ENCODE measurements at regions not wholly inside any gene's neighbourhood (a gene's known extent, or its start where the extent isn't known, plus 50 kb on each side); places are given as distances from the start of the nearest gene placed in this dataset.

GRCh38 chr21:30986965-30987364, 51.3 kb downstream of the KRTAP19-8 start:
- H3K27me3 Mint-ChIP-seq, result no peaks in the 10 kb centered on the region
- no peak overlapping the region for H3K27ac Mint-ChIP-seq (ENCODE audit: low read depth)
- no peaks in the 10 kb centered on the region for H3K4me1 Mint-ChIP-seq
- H3K4me3 Mint-ChIP-seq, result no peak overlapping the region
- no peaks in the 10 kb centered on the region for H3K36me3 Mint-ChIP-seq (ENCODE audit: insufficient read depth)
- ATAC-seq (replicated peaks; ENCODE audit: extremely low read depth, poor library complexity, severe bottlenecking), result no peak
- no peak for DNase-seq (ENCODE audit: low spot score in 2 of 2)
- no peaks in the 10 kb centered on the region for H3K9me3 Mint-ChIP-seq

DNA sequence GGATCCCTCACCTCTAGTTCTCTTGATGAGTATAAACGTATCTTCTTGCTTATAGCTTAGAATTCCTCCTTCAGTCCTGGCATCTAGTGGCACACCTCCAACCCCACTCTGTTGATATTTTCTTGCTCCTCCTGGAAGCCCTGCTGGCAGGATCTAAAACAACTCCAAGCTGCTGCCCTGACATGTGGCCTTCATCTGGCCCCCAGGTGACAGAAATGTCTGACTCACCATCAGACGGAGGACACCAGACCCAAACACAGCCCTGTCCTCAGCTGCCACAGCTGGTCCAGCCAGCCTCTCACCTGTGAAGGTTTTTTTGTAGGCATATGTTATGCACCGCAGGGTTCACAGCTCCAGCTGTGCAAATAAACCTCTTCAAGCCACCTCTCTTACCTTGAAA, 53.4 kb downstream of the KRTAP19-8 start:
- no peak overlapping the region for H3K4me3 Mint-ChIP-seq
- no peak for ATAC-seq (replicated peaks; ENCODE audit: extremely low read depth, poor library complexity, severe bottlenecking)
- H3K27me3 Mint-ChIP-seq, result no peaks in the 10 kb centered on the region
- H3K4me1 Mint-ChIP-seq, result no peaks in the 10 kb centered on the region
- no peaks in the 10 kb centered on the region for H3K36me3 Mint-ChIP-seq (ENCODE audit: insufficient read depth)
- no peaks in the 10 kb centered on the region for H3K9me3 Mint-ChIP-seq
- DNase-seq (ENCODE audit: low spot score in 2 of 2), result no peak
- no peak overlapping the region for H3K27ac Mint-ChIP-seq (ENCODE audit: low read depth)

DNA sequence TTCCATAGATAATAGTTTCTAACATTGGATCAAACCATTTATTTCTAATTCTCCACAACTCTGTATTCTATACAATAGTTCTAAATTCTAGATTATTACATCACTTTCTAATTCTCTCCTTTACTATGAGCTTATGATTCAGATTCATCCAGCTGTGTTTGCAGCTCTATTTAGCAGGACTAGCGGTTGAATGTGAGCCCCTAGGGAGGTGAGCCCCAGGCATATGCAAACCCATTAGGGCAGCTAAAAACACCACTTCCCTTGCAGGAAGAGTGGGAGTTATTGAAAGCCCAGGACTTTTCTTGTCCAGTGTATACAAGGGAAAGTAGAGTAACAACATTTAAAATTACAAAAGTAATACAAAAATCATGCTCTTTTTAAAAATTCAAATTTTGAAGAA, 56.9 kb downstream of the KRTAP19-8 start:
- no peaks in the 10 kb centered on the region for H3K36me3 Mint-ChIP-seq (ENCODE audit: insufficient read depth)
- ATAC-seq (replicated peaks; ENCODE audit: extremely low read depth, poor library complexity, severe bottlenecking) (no peak), DNase-seq (ENCODE audit: low spot score in 2 of 2) (no peak)
- H3K4me3 Mint-ChIP-seq, result no peak overlapping the region
- H3K27me3 Mint-ChIP-seq, result no peaks in the 10 kb centered on the region
- H3K4me1 Mint-ChIP-seq, result peaks cover 11% of the 10 kb centered on the region
- H3K27ac Mint-ChIP-seq (ENCODE audit: low read depth), result no peak overlapping the region
- peaks cover 5% of the 10 kb centered on the region for H3K9me3 Mint-ChIP-seq

GRCh38 chr21:30979054-30979453, 59.2 kb downstream of the KRTAP19-8 start:
- Mint-ChIP-seq H3K36me3 (ENCODE audit: insufficient read depth) (no peaks in the 10 kb centered on the region), H3K4me3 (peak overlapping the region; percentile 57), H3K9me3 (peaks cover 5% of the 10 kb centered on the region), H3K27ac (ENCODE audit: low read depth) (peak overlapping the region; percentile 88), H3K4me1 (peaks cover 11% of the 10 kb centered on the region), H3K27me3 (peaks cover 5% of the 10 kb centered on the region)
- DNase-seq (ENCODE audit: low spot score in 2 of 2), result no peak
- ATAC-seq (replicated peaks; ENCODE audit: extremely low read depth, poor library complexity, severe bottlenecking), result peak; percentile 28

GRCh38 chr21:30964283-30964682, 74.0 kb downstream of the KRTAP19-8 start:
- ATAC-seq (replicated peaks; ENCODE audit: extremely low read depth, poor library complexity, severe bottlenecking) (no peak), DNase-seq (ENCODE audit: low spot score in 2 of 2) (no peak)
- Mint-ChIP-seq H3K4me3 (no peak overlapping the region), H3K4me1 (no peaks in the 10 kb centered on the region), H3K27me3 (no peaks in the 10 kb centered on the region), H3K9me3 (no peaks in the 10 kb centered on the region), H3K36me3 (ENCODE audit: insufficient read depth) (no peaks in the 10 kb centered on the region), H3K27ac (ENCODE audit: low read depth) (no peak overlapping the region)

GRCh38 chr21:30963502-30963901, 74.8 kb downstream of the KRTAP19-8 start:
- no peaks in the 10 kb centered on the region for H3K36me3 Mint-ChIP-seq (ENCODE audit: insufficient read depth)
- no peak overlapping the region for H3K4me3 Mint-ChIP-seq
- H3K27me3 Mint-ChIP-seq, result no peaks in the 10 kb centered on the region
- H3K27ac Mint-ChIP-seq (ENCODE audit: low read depth), result no peak overlapping the region
- H3K4me1 Mint-ChIP-seq, result no peaks in the 10 kb centered on the region
- DNase-seq (ENCODE audit: low spot score in 2 of 2) (no peak), ATAC-seq (replicated peaks; ENCODE audit: extremely low read depth, poor library complexity, severe bottlenecking) (no peak)
- H3K9me3 Mint-ChIP-seq, result no peaks in the 10 kb centered on the region

DNA sequence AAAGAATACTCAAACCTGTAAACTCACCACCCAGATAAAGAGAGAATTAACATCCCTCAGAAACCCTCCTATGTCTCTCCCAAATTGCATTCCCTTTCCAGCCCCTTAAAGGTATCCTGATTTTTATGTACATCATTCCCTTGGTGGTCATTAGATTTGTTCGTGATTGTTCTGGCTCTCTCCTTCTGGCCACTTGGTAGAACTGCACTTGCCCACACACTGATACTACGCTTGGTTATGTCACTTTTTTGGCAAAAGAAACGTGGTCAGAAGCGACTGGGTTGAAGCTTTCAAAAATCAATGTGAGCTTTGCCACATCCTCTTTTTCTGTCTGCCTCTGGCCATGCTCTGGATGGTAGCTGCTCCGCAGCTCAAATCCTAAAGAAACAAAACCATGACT, 76.3 kb downstream of the KRTAP19-8 start:
- Mint-ChIP-seq H3K36me3 (ENCODE audit: insufficient read depth) (no peaks in the 10 kb centered on the region), H3K27ac (ENCODE audit: low read depth) (no peak overlapping the region), H3K9me3 (no peaks in the 10 kb centered on the region), H3K27me3 (peaks cover 2% of the 10 kb centered on the region), H3K4me3 (no peak overlapping the region), H3K4me1 (no peaks in the 10 kb centered on the region)
- no peak for DNase-seq (ENCODE audit: low spot score in 2 of 2)
- no peak for ATAC-seq (replicated peaks; ENCODE audit: extremely low read depth, poor library complexity, severe bottlenecking)

DNA sequence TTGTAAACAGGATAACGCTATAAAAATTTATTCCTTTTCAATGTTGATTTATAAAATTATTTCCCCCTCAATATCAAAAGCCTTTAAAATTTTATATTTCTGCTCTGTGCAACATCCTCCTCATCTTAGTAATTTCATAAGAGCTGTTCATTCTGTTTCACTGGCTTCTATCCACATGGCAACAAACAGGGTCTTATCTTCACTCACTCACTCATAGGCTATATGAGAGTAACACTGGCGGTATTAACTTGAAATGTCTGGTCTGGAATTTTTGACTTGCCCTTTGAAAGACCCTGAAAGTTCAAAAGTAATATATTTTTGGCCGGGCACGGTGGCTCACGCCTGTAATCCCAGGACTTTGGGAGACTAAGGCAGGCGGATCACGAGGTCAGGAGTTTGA, 77.4 kb upstream of the KRTAP11-1 start:
- no peaks in the 10 kb centered on the region for H3K9me3 Mint-ChIP-seq
- DNase-seq (ENCODE audit: low spot score in 2 of 2), result no peak
- H3K27me3 Mint-ChIP-seq, result peaks cover 14% of the 10 kb centered on the region
- no peaks in the 10 kb centered on the region for H3K36me3 Mint-ChIP-seq (ENCODE audit: insufficient read depth)
- no peak overlapping the region for H3K27ac Mint-ChIP-seq (ENCODE audit: low read depth)
- H3K4me3 Mint-ChIP-seq, result no peak overlapping the region
- ATAC-seq (replicated peaks; ENCODE audit: extremely low read depth, poor library complexity, severe bottlenecking), result no peak
- H3K4me1 Mint-ChIP-seq, result no peaks in the 10 kb centered on the region

DNA sequence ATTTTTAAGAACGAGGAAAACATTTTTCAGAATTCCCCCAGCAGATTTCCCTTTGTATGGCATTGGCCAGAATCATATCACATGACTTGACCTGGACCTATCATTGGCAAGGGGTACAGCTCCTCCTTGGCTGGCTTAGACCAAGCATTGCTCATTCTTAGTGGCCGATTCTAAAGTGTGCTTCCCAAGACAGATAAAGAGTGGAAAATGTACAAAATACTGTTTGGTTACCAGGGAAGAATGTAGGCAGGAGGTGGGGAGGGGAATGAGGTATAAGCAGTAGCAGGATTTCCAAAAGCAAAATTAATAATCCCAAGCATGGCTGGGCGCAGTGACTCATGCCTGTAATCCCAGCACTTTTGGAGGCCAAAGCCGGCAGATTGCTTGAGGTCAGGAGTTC, 75.6 kb upstream of the KRTAP11-1 start:
- H3K9me3 Mint-ChIP-seq, result no peaks in the 10 kb centered on the region
- H3K27me3 Mint-ChIP-seq, result peaks cover 14% of the 10 kb centered on the region
- ATAC-seq (replicated peaks; ENCODE audit: extremely low read depth, poor library complexity, severe bottlenecking) (no peak), DNase-seq (ENCODE audit: low spot score in 2 of 2) (no peak)
- no peaks in the 10 kb centered on the region for H3K4me1 Mint-ChIP-seq
- no peaks in the 10 kb centered on the region for H3K36me3 Mint-ChIP-seq (ENCODE audit: insufficient read depth)
- no peak overlapping the region for H3K4me3 Mint-ChIP-seq
- H3K27ac Mint-ChIP-seq (ENCODE audit: low read depth), result no peak overlapping the region

DNA sequence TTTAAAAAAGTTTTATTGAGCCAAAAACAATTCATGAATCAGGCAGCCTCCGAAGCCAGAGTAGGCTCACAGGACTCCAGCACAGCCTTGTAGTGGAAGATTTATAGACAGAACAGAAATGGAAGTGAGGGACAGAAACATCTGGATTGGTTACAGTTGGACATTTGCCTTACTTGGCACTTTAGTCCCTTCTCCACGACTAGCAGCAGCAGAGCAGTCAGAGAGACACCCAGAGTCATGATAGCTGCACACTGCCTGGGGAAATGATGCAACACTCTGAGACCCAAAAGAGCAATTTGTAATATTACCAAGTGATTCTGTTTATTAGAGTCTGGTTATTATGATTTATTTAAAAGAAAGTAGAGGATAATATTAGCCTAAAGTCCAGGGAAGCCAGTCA, 72.2 kb upstream of the KRTAP11-1 start:
- DNase-seq (ENCODE audit: low spot score in 2 of 2) (no peak), ATAC-seq (replicated peaks; ENCODE audit: extremely low read depth, poor library complexity, severe bottlenecking) (no peak)
- no peaks in the 10 kb centered on the region for H3K9me3 Mint-ChIP-seq
- no peak overlapping the region for H3K27ac Mint-ChIP-seq (ENCODE audit: low read depth)
- no peak overlapping the region for H3K4me3 Mint-ChIP-seq
- no peaks in the 10 kb centered on the region for H3K36me3 Mint-ChIP-seq (ENCODE audit: insufficient read depth)
- H3K27me3 Mint-ChIP-seq, result peaks cover 14% of the 10 kb centered on the region
- H3K4me1 Mint-ChIP-seq, result no peaks in the 10 kb centered on the region

- Mint-ChIP-seq H3K4me3 (no peak overlapping the region), H3K27me3 (peaks cover 22% of the 10 kb centered on the region), H3K27ac (ENCODE audit: low read depth) (no peak overlapping the region), H3K36me3 (ENCODE audit: insufficient read depth) (no peaks in the 10 kb centered on the region), H3K9me3 (no peaks in the 10 kb centered on the region), H3K4me1 (no peaks in the 10 kb centered on the region)
- ATAC-seq (replicated peaks; ENCODE audit: extremely low read depth, poor library complexity, severe bottlenecking) (no peak), DNase-seq (ENCODE audit: low spot score in 2 of 2) (no peak)
These were observed 65.8 kb upstream of the KRTAP11-1 start for GRCh38 chr21:30947141-30947540.

DNA sequence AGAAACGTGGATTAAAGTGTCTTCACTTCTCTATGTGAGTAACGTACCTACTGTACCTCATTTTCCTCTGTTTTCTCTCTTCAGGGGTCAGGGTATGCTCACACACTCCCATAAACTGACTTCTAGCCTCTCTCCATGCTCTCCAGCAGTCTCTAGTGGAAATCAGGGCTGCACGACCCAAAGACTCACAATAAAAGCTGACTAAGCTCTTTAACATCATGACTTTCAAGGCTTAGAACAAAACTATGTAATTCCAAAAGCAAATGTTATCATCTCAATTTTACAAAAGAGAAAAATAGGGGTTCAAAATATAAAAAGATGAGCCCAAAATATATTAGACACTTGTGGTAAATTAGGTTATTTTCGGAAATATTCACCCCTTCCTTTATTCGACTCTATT, 62.5 kb upstream of the KRTAP11-1 start:
- Mint-ChIP-seq H3K36me3 (ENCODE audit: insufficient read depth) (no peaks in the 10 kb centered on the region), H3K27ac (ENCODE audit: low read depth) (no peak overlapping the region), H3K27me3 (peaks cover 41% of the 10 kb centered on the region), H3K4me1 (no peaks in the 10 kb centered on the region), H3K4me3 (no peak overlapping the region), H3K9me3 (no peaks in the 10 kb centered on the region)
- DNase-seq (ENCODE audit: low spot score in 2 of 2) (no peak), ATAC-seq (replicated peaks; ENCODE audit: extremely low read depth, poor library complexity, severe bottlenecking) (no peak)

GRCh38 chr21:30943243-30943642, 61.9 kb upstream of the KRTAP11-1 start:
- Mint-ChIP-seq H3K27ac (ENCODE audit: low read depth) (no peak overlapping the region), H3K9me3 (no peaks in the 10 kb centered on the region), H3K27me3 (peaks cover 45% of the 10 kb centered on the region), H3K4me3 (no peak overlapping the region), H3K4me1 (no peaks in the 10 kb centered on the region), H3K36me3 (ENCODE audit: insufficient read depth) (no peaks in the 10 kb centered on the region)
- ATAC-seq (replicated peaks; ENCODE audit: extremely low read depth, poor library complexity, severe bottlenecking), result no peak
- no peak for DNase-seq (ENCODE audit: low spot score in 2 of 2)

GRCh38 chr21:30942192-30942591, 60.8 kb upstream of the KRTAP11-1 start:
- H3K4me3 Mint-ChIP-seq, result no peak overlapping the region
- H3K27ac Mint-ChIP-seq (ENCODE audit: low read depth), result peak overlapping the region; percentile 61
- peaks cover 45% of the 10 kb centered on the region for H3K27me3 Mint-ChIP-seq
- no peak for DNase-seq (ENCODE audit: low spot score in 2 of 2)
- H3K4me1 Mint-ChIP-seq, result no peaks in the 10 kb centered on the region
- H3K36me3 Mint-ChIP-seq (ENCODE audit: insufficient read depth), result no peaks in the 10 kb centered on the region
- ATAC-seq (replicated peaks; ENCODE audit: extremely low read depth, poor library complexity, severe bottlenecking), result no peak
- no peaks in the 10 kb centered on the region for H3K9me3 Mint-ChIP-seq
